ENCODE measurements at regions not wholly inside any gene's neighbourhood (a gene's known extent, or its start where the extent isn't known, plus 50 kb on each side); places are given as distances from the start of the nearest gene placed in this dataset.

DNA sequence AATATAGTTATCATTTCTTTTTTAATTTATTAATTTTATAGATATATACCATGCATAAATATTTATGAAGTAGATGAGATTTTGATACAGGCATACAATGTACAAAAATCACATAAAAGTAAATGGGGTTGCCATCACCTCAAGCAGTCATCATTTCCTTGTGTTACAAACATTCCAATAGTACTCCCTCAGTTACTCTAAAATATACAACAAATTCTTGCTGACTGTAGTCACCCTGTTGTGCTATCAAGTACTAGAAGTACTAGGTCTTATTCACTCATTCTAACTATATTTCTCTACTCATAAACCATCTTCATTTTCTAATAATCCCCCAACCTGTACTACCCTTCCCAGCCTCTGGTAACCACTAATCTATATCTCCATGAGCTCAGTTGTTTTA lies 432.6 kb upstream of the SYT1 start:
- Mint-ChIP-seq H3K4me3 (no peak overlapping the region), H3K27ac (no peak overlapping the region), H3K27me3 (ENCODE audit: insufficient read depth, low read depth) (no peaks in the 10 kb centered on the region), H3K9me3 (peaks cover 7% of the 10 kb centered on the region), H3K36me3 (no peaks in the 10 kb centered on the region), H3K4me1 (no peaks in the 10 kb centered on the region)
- no peak overlapping the region for H2AFZ ChIP-seq (replicated peaks)
- no peak for DNase-seq (ENCODE audit: low spot score)
- TF ChIP-seq EZH2phosphoT487 (IDR thresholded peaks at IDR 0.05): no peak
- TF ChIP-seq, protein P1, sequence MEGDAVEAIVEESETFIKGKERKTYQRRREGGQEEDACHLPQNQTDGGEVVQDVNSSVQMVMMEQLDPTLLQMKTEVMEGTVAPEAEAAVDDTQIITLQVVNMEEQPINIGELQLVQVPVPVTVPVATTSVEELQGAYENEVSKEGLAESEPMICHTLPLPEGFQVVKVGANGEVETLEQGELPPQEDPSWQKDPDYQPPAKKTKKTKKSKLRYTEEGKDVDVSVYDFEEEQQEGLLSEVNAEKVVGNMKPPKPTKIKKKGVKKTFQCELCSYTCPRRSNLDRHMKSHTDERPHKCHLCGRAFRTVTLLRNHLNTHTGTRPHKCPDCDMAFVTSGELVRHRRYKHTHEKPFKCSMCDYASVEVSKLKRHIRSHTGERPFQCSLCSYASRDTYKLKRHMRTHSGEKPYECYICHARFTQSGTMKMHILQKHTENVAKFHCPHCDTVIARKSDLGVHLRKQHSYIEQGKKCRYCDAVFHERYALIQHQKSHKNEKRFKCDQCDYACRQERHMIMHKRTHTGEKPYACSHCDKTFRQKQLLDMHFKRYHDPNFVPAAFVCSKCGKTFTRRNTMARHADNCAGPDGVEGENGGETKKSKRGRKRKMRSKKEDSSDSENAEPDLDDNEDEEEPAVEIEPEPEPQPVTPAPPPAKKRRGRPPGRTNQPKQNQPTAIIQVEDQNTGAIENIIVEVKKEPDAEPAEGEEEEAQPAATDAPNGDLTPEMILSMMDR (IDR thresholded peaks at IDR 0.05): no peak
- TF ChIP-seq EZH2 (IDR thresholded peaks at IDR 0.05): no peak
- H4K20me1 ChIP-seq (ENCODE audit: low read depth): no peaks in the 10 kb centered on the region
- no peaks in the 10 kb centered on the region for H3K27me3 ChIP-seq
- no peaks in the 10 kb centered on the region for H3K79me2 ChIP-seq (ENCODE audit: low read depth)
- no peaks in the 10 kb centered on the region for H3K4me1 ChIP-seq
- H3K9ac ChIP-seq: no peak overlapping the region
- H3K4me2 ChIP-seq: no peak overlapping the region
- no peaks in the 10 kb centered on the region for H3K36me3 ChIP-seq
- no peaks in the 10 kb centered on the region for H3F3A ChIP-seq (ENCODE audit: low read depth)
- H3K9me3 ChIP-seq (ENCODE audit: low read depth): no peaks in the 10 kb centered on the region
- no peak overlapping the region for H3K27ac ChIP-seq
- no peak overlapping the region for H3K4me3 ChIP-seq

DNA sequence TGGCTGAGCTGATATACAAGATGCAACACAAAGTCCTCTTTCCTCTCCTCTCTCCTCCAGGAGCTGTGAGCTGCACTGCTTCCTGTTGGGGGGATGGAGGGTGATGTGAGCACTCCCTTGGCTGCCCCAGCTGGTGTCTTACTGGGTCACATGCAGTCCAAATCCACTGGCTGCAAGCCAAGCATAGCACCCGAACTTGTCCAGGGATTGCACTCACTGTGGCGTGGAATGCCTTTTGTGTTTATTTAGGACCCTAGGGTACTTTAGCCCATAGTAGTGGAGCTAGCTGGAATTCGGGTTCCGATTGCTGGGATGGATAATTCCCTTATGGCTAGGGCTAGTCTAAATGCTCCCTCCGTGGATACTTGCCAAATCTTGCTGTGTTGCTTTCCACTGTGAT lies 424.9 kb upstream of the SYT1 start:
- no peak overlapping the region for H3K4me3 ChIP-seq
- H3K4me3 Mint-ChIP-seq: no peak overlapping the region
- no peaks in the 10 kb centered on the region for H4K20me1 ChIP-seq (ENCODE audit: low read depth)
- no peak overlapping the region for H2AFZ ChIP-seq (replicated peaks)
- peaks cover 3% of the 10 kb centered on the region for H3K27me3 Mint-ChIP-seq (ENCODE audit: insufficient read depth, low read depth)
- H3F3A ChIP-seq (ENCODE audit: low read depth): no peaks in the 10 kb centered on the region
- no peaks in the 10 kb centered on the region for H3K79me2 ChIP-seq (ENCODE audit: low read depth)
- TF ChIP-seq EZH2phosphoT487 (IDR thresholded peaks at IDR 0.05): no peak
- TF ChIP-seq, protein P1 (IDR thresholded peaks at IDR 0.05): no peak
- no peak for TF ChIP-seq EZH2 (IDR thresholded peaks at IDR 0.05)
- no peaks in the 10 kb centered on the region for H3K36me3 ChIP-seq
- H3K36me3 Mint-ChIP-seq: no peaks in the 10 kb centered on the region
- no peak overlapping the region for H3K4me2 ChIP-seq
- no peaks in the 10 kb centered on the region for H3K27me3 ChIP-seq
- DNase-seq (ENCODE audit: low spot score): no peak
- peaks cover 12% of the 10 kb centered on the region for H3K9me3 Mint-ChIP-seq
- no peak overlapping the region for H3K9ac ChIP-seq
- peaks cover 8% of the 10 kb centered on the region for H3K9me3 ChIP-seq (ENCODE audit: low read depth)
- no peak overlapping the region for H3K27ac ChIP-seq
- H3K4me1 ChIP-seq: no peaks in the 10 kb centered on the region
- no peaks in the 10 kb centered on the region for H3K4me1 Mint-ChIP-seq
- H3K27ac Mint-ChIP-seq: no peak overlapping the region

- no peak for DNase-seq (ENCODE audit: low spot score)
- H3K4me3 ChIP-seq: no peak overlapping the region
- H3F3A ChIP-seq (ENCODE audit: low read depth): no peaks in the 10 kb centered on the region
- TF ChIP-seq, protein P1 (IDR thresholded peaks at IDR 0.05): no peak
- TF ChIP-seq EZH2 (IDR thresholded peaks at IDR 0.05) (no peak), EZH2phosphoT487 (IDR thresholded peaks at IDR 0.05) (no peak)
- H2AFZ ChIP-seq (replicated peaks): peak overlapping the region; percentile 54
- H3K79me2 ChIP-seq (ENCODE audit: low read depth): no peaks in the 10 kb centered on the region
- H3K36me3 ChIP-seq: no peaks in the 10 kb centered on the region
- H3K9ac ChIP-seq: no peak overlapping the region
- peaks cover 11% of the 10 kb centered on the region for H3K9me3 Mint-ChIP-seq
- no peaks in the 10 kb centered on the region for H3K4me1 ChIP-seq
- H3K4me1 Mint-ChIP-seq: no peaks in the 10 kb centered on the region
- H3K27ac Mint-ChIP-seq: no peak overlapping the region
- no peak overlapping the region for H3K4me2 ChIP-seq
- no peaks in the 10 kb centered on the region for H4K20me1 ChIP-seq (ENCODE audit: low read depth)
- H3K27me3 ChIP-seq: no peaks in the 10 kb centered on the region
- H3K9me3 ChIP-seq (ENCODE audit: low read depth): peaks cover 8% of the 10 kb centered on the region
- H3K4me3 Mint-ChIP-seq: no peak overlapping the region
- H3K27ac ChIP-seq: no peak overlapping the region
- peaks cover 3% of the 10 kb centered on the region for H3K27me3 Mint-ChIP-seq (ENCODE audit: insufficient read depth, low read depth)
- no peaks in the 10 kb centered on the region for H3K36me3 Mint-ChIP-seq
These were observed 422.7 kb upstream of the SYT1 start for GRCh38 chr12:78441737-78442453.

All from neural progenitor cell (in vitro differentiated cells).